ENCODE measurements at regions not wholly inside any gene's neighbourhood (a gene's known extent, or its start where the extent isn't known, plus 50 kb on each side); places are given as distances from the start of the nearest gene placed in this dataset.

DNA sequence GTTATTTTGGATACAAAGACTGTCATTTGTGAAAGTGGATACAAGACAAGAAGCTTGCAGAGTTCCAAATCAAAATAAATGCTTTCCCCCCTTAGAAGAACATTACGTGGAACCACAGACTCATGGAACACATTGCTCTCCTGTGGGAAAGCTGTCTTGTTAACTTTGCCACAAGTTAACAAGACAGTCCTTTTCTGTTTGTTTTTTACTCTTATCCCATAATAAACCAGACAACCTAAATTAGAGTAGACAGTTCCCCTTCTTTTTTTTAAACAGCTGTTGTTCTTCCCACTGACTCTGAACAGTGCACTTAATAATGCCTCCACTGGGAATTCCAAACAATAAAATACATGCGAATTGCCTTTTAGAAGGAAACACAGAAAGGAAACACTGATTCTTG, 255.3 kb upstream of the UBE2E2 start:
- H3K36me3 Mint-ChIP-seq: no peaks in the 10 kb centered on the region
- H3K27ac ChIP-seq (ENCODE audit: low read length): no peak overlapping the region
- H3K27me3 ChIP-seq (ENCODE audit: control insufficient read depth, insufficient read depth, low read length): no peaks in the 10 kb centered on the region
- H3K4me3 ChIP-seq (ENCODE audit: low read length): no peak overlapping the region
- TF ChIP-seq, protein P1, sequence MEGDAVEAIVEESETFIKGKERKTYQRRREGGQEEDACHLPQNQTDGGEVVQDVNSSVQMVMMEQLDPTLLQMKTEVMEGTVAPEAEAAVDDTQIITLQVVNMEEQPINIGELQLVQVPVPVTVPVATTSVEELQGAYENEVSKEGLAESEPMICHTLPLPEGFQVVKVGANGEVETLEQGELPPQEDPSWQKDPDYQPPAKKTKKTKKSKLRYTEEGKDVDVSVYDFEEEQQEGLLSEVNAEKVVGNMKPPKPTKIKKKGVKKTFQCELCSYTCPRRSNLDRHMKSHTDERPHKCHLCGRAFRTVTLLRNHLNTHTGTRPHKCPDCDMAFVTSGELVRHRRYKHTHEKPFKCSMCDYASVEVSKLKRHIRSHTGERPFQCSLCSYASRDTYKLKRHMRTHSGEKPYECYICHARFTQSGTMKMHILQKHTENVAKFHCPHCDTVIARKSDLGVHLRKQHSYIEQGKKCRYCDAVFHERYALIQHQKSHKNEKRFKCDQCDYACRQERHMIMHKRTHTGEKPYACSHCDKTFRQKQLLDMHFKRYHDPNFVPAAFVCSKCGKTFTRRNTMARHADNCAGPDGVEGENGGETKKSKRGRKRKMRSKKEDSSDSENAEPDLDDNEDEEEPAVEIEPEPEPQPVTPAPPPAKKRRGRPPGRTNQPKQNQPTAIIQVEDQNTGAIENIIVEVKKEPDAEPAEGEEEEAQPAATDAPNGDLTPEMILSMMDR (IDR thresholded peaks at IDR 0.05): no peak
- H3K9me3 ChIP-seq (ENCODE audit: control insufficient read depth, insufficient read depth, low read length): no peaks in the 10 kb centered on the region
- no peaks in the 10 kb centered on the region for H3K27me3 Mint-ChIP-seq (ENCODE audit: low read depth in 2 of 2)
- no peaks in the 10 kb centered on the region for H3K4me1 ChIP-seq (ENCODE audit: control insufficient read depth, insufficient read depth, low read length)
- no peaks in the 10 kb centered on the region for H3K36me3 ChIP-seq (ENCODE audit: control insufficient read depth, insufficient read depth, low read length)
- no peak for DNase-seq
- no peak for ATAC-seq
- no peaks in the 10 kb centered on the region for H3K4me1 Mint-ChIP-seq
- no peak overlapping the region for H3K4me3 Mint-ChIP-seq
- 94% methylated on average over 2 of the region's 2 CpGs for WGBS (ENCODE audit: insufficient coverage)
- peaks cover 3 to 7% of the 10 kb centered on the region in 2 donors for H3K9me3 Mint-ChIP-seq
- intact Hi-C loops (cut with micrococcal nuclease): no loop called here
- no peak overlapping the region for H3K27ac Mint-ChIP-seq

DNA sequence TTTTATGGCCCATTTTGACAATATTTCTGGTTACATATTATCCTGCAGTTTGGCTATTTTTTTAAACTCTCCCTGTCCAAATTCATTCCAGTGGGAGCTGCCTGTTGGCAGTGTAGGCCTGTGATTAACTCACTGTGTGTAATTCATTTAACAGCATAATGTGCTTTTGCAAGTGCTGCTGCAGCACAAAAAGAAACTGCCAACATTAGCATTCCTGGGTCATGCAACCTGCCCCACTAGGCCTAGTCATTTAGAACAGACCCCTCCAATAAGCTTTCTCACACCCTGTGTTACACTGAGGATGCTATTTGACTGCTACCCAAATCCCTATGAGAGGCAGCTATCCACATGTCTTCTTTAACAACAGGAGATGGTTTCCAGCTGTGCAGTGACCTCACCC, 251.2 kb upstream of the UBE2E2 start:
- Histone ChIP-seq H3K4me3 (ENCODE audit: low read length) (no peak overlapping the region), H3K27ac (ENCODE audit: low read length) (no peak overlapping the region), H3K27me3 (ENCODE audit: control insufficient read depth, insufficient read depth, low read length) (no peaks in the 10 kb centered on the region), H3K4me1 (ENCODE audit: control insufficient read depth, insufficient read depth, low read length) (no peaks in the 10 kb centered on the region), H3K36me3 (ENCODE audit: control insufficient read depth, insufficient read depth, low read length) (no peaks in the 10 kb centered on the region), H3K9me3 (ENCODE audit: control insufficient read depth, insufficient read depth, low read length) (no peaks in the 10 kb centered on the region)
- H3K36me3 Mint-ChIP-seq: no peaks in the 10 kb centered on the region
- ATAC-seq: no peak
- no peaks in the 10 kb centered on the region for H3K27me3 Mint-ChIP-seq (ENCODE audit: low read depth in 2 of 2)
- intact Hi-C loops (cut with micrococcal nuclease): no loop called here
- TF ChIP-seq, protein P1 (IDR thresholded peaks at IDR 0.05): no peak
- DNase-seq: no peak
- no peak overlapping the region for H3K27ac Mint-ChIP-seq
- H3K9me3 Mint-ChIP-seq: peaks cover 2 to 3% of the 10 kb centered on the region in 2 donors
- no peaks in the 10 kb centered on the region for H3K4me1 Mint-ChIP-seq
- no peak overlapping the region for H3K4me3 Mint-ChIP-seq

DNA sequence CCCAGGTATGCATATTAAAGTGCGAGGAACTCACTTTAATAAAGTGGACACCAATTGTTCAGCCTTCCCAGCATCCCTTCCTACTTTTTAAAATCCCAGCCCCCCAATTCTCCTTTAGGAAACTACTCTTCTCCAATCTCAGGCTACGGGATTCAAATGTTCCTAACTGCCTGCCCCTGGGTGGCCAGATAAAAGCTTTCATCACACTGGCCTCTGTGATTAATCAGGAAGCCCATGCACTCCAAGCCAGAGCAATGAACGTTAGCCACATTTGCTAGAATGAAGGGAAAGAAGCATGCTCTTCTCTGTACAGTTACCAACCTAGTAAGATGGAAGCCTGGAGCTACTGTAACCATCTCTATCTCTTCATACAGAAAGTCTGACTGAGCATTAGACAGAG, 250.3 kb upstream of the UBE2E2 start:
- H3K36me3 Mint-ChIP-seq: no peaks in the 10 kb centered on the region
- no peak for ATAC-seq
- WGBS (ENCODE audit: insufficient coverage): 85% methylated on average over 3 of the region's 3 CpGs
- intact Hi-C loops (cut with micrococcal nuclease): no loop called here
- peaks cover 2 to 3% of the 10 kb centered on the region in 2 donors for H3K9me3 Mint-ChIP-seq
- Histone ChIP-seq H3K4me1 (ENCODE audit: control insufficient read depth, insufficient read depth, low read length) (no peaks in the 10 kb centered on the region), H3K9me3 (ENCODE audit: control insufficient read depth, insufficient read depth, low read length) (no peaks in the 10 kb centered on the region), H3K27ac (ENCODE audit: low read length) (no peak overlapping the region), H3K27me3 (ENCODE audit: control insufficient read depth, insufficient read depth, low read length) (no peaks in the 10 kb centered on the region), H3K4me3 (ENCODE audit: low read length) (no peak overlapping the region), H3K36me3 (ENCODE audit: control insufficient read depth, insufficient read depth, low read length) (no peaks in the 10 kb centered on the region)
- no peak overlapping the region for H3K4me3 Mint-ChIP-seq
- no peaks in the 10 kb centered on the region for H3K4me1 Mint-ChIP-seq
- no peak overlapping the region for H3K27ac Mint-ChIP-seq
- no peaks in the 10 kb centered on the region for H3K27me3 Mint-ChIP-seq (ENCODE audit: low read depth in 2 of 2)
- TF ChIP-seq, protein P1 (IDR thresholded peaks at IDR 0.05): no peak
- no peak for DNase-seq

DNA sequence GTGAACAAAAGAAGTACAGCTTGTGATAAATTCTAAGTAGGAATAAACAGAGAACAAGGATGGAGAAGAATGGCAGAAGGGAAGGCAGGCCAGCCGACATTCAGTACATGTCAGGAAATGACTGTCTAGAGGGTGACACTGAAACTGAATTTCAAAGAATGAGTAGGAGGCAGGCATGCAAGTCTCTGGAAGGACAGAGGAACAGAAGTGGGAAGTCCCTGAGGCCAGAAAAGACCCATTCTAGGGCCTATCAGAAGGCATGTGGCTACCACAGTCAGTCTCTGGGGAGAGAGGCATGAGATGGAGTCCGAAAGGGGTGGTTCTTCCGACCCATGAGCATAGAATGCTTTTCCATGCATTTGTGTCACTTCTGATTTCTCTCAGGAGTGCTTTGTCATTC, 243.5 kb upstream of the UBE2E2 start:
- Mint-ChIP-seq H3K4me1 (no peaks in the 10 kb centered on the region), H3K9me3 (no peaks in the 10 kb centered on the region), H3K27ac (no peak overlapping the region), H3K36me3 (no peaks in the 10 kb centered on the region), H3K4me3 (no peak overlapping the region), H3K27me3 (ENCODE audit: low read depth in 2 of 2) (no peaks in the 10 kb centered on the region)
- no peak overlapping the region for H3K27ac ChIP-seq (ENCODE audit: low read length)
- DNase-seq: no peak
- H3K4me1 ChIP-seq (ENCODE audit: control insufficient read depth, insufficient read depth, low read length): no peaks in the 10 kb centered on the region
- intact Hi-C loops (cut with micrococcal nuclease): no loop called here
- H3K36me3 ChIP-seq (ENCODE audit: control insufficient read depth, insufficient read depth, low read length): no peaks in the 10 kb centered on the region
- H3K27me3 ChIP-seq (ENCODE audit: control insufficient read depth, insufficient read depth, low read length): no peaks in the 10 kb centered on the region
- WGBS (ENCODE audit: insufficient coverage): 54% methylated on average over 3 of the region's 3 CpGs
- ATAC-seq: no peak
- no peaks in the 10 kb centered on the region for H3K9me3 ChIP-seq (ENCODE audit: control insufficient read depth, insufficient read depth, low read length)
- TF ChIP-seq, protein P1 (IDR thresholded peaks at IDR 0.05): no peak
- no peak overlapping the region for H3K4me3 ChIP-seq (ENCODE audit: low read length)
